Bronchial epithelial cell (primary cell): ENCODE measurements at regions not wholly inside any gene's neighbourhood (a gene's known extent, or its start where the extent isn't known, plus 50 kb on each side); places are given as distances from the start of the nearest gene placed in this dataset.

Experiments used
- DNase-seq: peaks from one replicate; pipeline ENCODE4 v3.0.0-alpha.2; 2010; ENCODE audit warnings: low read depth
- FAIRE-seq: peaks from 2 replicates; lab custom pipeline; 2011; peaks lifted over from hg19 to GRCh38; lab: Jason Lieb, UNC
- H3K27me3 ChIP-seq: 2 replicates; pipeline ENCODE4 v1.5.1; 2011; ENCODE audit warnings: low read length; ENCODE audit not compliant: control insufficient read depth, insufficient read depth
- H3K36me3 ChIP-seq: 2 replicates; pipeline ENCODE4 v1.5.1; 2011; ENCODE audit warnings: low read length; ENCODE audit not compliant: control insufficient read depth, insufficient read depth
- H3K4me3 ChIP-seq: 2 replicates; pipeline ENCODE4 v1.5.1; 2011; ENCODE audit warnings: mild to moderate bottlenecking, low read depth, low read length, control low read depth
- CTCF ChIP-seq: IDR thresholded peaks from 2 replicates; pipeline ENCODE4 v1.5.1; 2011; ENCODE audit warnings: mild to moderate bottlenecking, moderate library complexity, low read length, control low read depth, inconsistent platforms; ENCODE audit not compliant: insufficient read depth, severe bottlenecking

DNA sequence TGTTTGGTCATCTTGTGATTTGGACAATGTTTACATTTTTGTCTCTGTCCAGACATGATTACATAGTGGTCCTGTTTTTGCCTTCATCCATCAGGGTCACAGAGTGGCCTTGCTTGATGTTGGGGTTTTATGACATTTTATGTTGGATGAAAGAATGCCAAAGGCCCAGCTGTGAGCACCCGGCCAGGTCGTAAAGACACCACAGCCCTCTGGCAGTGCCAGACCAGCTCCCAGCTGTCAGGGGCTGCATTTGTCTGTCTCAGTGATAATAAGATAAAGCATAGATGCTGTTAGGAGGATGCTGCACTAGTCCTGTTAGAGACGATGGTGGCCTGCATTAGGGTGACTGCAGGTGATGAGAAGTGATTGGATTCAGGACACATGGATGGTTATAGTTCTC is 117.5 kb downstream of the FAM174B start:
- H3K27me3 ChIP-seq: no peaks in the 10 kb centered on the region
- no peak for FAIRE-seq
- no peak for DNase-seq
- H3K36me3 ChIP-seq: no peaks in the 10 kb centered on the region
- H3K4me3 ChIP-seq: no peak overlapping the region
- TF ChIP-seq CTCF: no peak

GRCh38 chr15:92533298-92533697 is 122.3 kb downstream of the FAM174B start:
- no peak for TF ChIP-seq CTCF
- H3K27me3 ChIP-seq: no peaks in the 10 kb centered on the region
- no peak overlapping the region for H3K4me3 ChIP-seq
- DNase-seq (no peak), FAIRE-seq (no peak)
- H3K36me3 ChIP-seq: no peaks in the 10 kb centered on the region

DNA sequence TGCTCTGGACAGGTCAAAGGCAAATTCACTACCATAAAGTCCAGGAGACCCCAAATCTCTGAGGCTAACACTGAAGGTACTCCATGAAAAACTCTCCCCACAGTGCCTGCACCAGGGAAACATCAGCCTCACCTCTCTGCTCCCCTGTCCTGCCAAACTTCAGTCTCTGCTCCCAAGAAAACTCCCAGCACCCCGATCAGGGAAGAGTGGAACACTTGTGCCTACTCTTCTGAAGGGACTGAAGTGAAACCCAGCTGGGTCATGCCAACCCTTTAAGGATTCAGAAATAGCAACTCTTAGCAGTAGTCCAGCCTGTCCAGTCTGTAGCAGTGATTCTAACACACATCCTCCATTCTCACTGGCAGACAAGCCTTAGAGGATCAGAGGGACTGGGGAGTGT is 124.2 kb downstream of the FAM174B start:
- no peaks in the 10 kb centered on the region for H3K27me3 ChIP-seq
- TF ChIP-seq CTCF: no peak
- no peaks in the 10 kb centered on the region for H3K36me3 ChIP-seq
- H3K4me3 ChIP-seq: no peak overlapping the region
- DNase-seq (no peak), FAIRE-seq (no peak)

DNA sequence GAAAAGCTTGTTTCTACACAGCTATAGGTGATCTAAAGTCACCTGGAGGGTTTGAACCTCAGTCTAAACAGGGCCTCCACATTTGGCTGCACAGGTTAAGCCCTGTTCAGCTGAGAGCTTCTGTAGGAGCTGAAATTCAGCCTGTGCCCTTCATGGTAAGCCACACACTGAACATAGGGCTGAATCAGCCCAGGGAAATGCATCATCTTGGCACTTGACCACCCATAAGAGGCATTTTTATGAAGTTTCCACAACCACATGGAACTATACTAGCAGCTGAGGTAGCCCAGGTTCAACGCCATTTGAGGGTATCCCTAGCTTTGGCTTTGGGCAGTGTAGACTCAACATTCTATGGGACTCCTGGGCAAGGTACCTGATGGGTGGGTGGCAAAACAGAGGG is 126.8 kb downstream of the FAM174B start:
- FAIRE-seq: no peak
- Histone ChIP-seq H3K36me3 (no peaks in the 10 kb centered on the region), H3K4me3 (no peak overlapping the region), H3K27me3 (no peaks in the 10 kb centered on the region)
- TF ChIP-seq CTCF: no peak
- no peak for DNase-seq

DNA sequence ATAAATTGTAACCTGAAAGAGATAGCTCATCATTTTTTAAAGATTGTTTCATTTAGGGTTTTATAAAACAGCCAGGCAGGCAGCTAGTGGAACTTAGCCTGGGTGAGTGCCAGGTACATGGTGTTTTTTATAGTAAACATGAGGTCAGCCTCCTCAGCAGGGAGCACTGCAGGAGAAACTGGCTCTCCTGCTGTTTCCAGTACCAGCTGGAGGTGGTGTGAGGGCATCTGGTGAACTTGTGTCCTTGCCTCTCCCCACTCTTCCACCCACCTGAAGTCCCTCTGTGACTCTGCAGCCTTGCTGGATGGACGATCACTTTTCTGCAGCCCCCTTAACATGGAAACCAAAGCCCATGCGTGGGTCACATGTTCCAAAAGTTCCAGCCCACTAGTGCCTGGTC is 128.4 kb downstream of the FAM174B start:
- no peak for DNase-seq
- TF ChIP-seq CTCF: no peak
- Histone ChIP-seq H3K36me3 (no peaks in the 10 kb centered on the region), H3K4me3 (no peak overlapping the region), H3K27me3 (no peaks in the 10 kb centered on the region)
- no peak for FAIRE-seq

DNA sequence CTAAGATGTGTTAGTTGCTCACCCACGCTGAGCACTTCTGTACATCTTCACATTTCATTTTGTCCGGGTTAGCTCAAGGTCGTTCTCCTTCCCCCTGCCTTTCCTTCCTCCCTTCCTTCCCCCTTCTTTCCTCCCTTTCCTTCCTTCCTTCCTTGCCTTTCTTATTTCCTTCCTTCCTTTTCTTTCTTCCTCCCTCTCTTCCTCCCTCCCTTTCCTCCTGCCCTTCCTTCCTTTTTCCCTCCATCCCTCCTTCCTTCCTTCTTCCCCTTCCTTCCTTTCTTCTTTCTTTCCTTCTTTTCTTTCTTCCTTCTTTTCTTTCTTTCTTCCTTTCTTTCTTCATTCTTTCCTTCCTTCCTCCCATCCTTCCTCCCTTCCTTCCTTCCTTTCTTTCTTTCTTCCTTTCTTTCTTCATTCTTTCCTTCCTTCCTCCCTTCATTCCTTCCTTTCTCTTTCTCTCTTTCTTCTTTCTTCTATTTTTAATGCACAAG is 129.8 kb downstream of the FAM174B start:
- Histone ChIP-seq H3K36me3 (no peaks in the 10 kb centered on the region), H3K27me3 (no peaks in the 10 kb centered on the region), H3K4me3 (no peak overlapping the region)
- TF ChIP-seq CTCF: no peak
- DNase-seq: no peak
- FAIRE-seq: no peak
